NCI-H1048 (cell line): ENCODE measurements at regions not wholly inside any gene's neighbourhood (a gene's known extent, or its start where the extent isn't known, plus 50 kb on each side); places are given as distances from the start of the nearest gene placed in this dataset.

ENCODE experiments used
- DNase-seq: peaks from one replicate; lab custom pipeline; 2025; lab: John Stamatoyannopoulos, UW

GRCh38 chr13:44181931-44182330 is 191.7 kb upstream of the SERP2 start:
- DNase-seq, result no peak

GRCh38 chr13:44184740-44185139 is 188.9 kb upstream of the SERP2 start:
- DNase-seq, result no peak

GRCh38 chr13:44188257-44188656 is 185.4 kb upstream of the SERP2 start:
- DNase-seq, result no peak

- no peak for DNase-seq
Observed at GRCh38 chr13:44189085-44189484, 184.5 kb upstream of the SERP2 start.

- DNase-seq, result no peak
Observed at GRCh38 chr13:44191103-44191502, 182.5 kb upstream of the SERP2 start.

GRCh38 chr13:44191504-44192171 is 182.0 kb upstream of the SERP2 start:
- no peak for DNase-seq

- no peak for DNase-seq
Observed at GRCh38 chr13:44193731-44194130, 179.9 kb upstream of the SERP2 start.

GRCh38 chr13:44195245-44195644 is 178.4 kb upstream of the SERP2 start:
- DNase-seq, result no peak

GRCh38 chr13:44196196-44196751 is 177.3 kb upstream of the SERP2 start:
- DNase-seq, result no peak

GRCh38 chr13:44197791-44198770 is 175.5 kb upstream of the SERP2 start:
- DNase-seq, result no peak

- no peak for DNase-seq
Observed at GRCh38 chr13:44198826-44199225, 174.8 kb upstream of the SERP2 start.

GRCh38 chr13:44199627-44200207 is 173.9 kb upstream of the SERP2 start:
- no peak for DNase-seq

GRCh38 chr13:44206434-44206833 is 167.2 kb upstream of the SERP2 start:
- no peak for DNase-seq

GRCh38 chr13:44207476-44207875 is 166.1 kb upstream of the SERP2 start:
- DNase-seq, result no peak

- no peak for DNase-seq
Observed at GRCh38 chr13:44210525-44210924, 163.1 kb upstream of the SERP2 start.

GRCh38 chr13:44211286-44211685 is 162.3 kb upstream of the SERP2 start:
- DNase-seq, result no peak

- DNase-seq, result no peak
Observed at GRCh38 chr13:44211704-44212346, 161.8 kb upstream of the SERP2 start.

- DNase-seq, result no peak
Observed at GRCh38 chr13:44212633-44213396, 160.8 kb upstream of the SERP2 start.

- no peak for DNase-seq
Observed at GRCh38 chr13:44218501-44219240, 155.0 kb upstream of the SERP2 start.
